GDM1 (cell line): ENCODE measurements at regions not wholly inside any gene's neighbourhood (a gene's known extent, or its start where the extent isn't known, plus 50 kb on each side); places are given as distances from the start of the nearest gene placed in this dataset.

Experiments
- DNase-seq: peaks from one replicate; lab custom pipeline; 2025; lab: John Stamatoyannopoulos, UW

DNA sequence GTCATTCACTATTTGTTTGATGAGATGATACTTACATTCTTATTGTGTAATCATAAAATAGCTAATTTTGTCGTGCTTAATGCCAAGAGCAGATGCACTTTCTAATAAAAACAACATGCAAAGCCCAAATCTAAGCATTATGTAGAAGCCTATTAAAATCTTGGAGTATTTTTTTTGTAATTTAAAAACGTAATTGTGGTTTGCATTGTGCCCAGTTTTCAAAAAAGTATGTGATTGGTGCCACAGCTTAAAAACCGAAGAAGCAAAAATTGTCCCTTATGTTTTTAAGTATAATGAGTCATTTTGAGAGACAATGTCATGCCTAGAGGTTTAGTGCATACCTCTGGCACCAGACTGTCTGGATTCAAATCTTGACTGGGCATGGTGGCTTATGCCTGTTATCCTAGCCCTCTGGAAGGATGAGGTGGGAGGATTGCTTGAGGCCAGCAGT lies 464.8 kb upstream of the RGS6 start:
- DNase-seq, result no peak

DNA sequence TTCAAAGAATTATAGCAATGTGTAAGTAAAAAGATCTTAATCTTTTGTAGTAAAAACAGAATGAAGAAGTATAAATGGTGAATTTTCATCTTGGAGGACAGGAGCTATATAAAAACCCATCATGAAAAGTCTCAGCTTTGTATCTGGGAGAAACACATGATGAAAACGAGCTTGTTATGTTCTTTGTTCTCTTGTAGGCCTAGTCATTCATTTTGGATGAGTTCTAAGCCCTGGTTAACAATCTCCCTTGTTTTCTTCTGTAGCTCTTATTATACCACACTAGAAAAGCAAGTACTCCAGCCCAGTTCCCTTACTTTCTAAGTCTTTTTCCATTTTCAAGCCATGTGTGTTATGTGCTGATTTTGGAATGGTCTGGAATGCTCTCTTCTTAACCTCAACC lies 463.5 kb upstream of the RGS6 start:
- no peak for DNase-seq

DNA sequence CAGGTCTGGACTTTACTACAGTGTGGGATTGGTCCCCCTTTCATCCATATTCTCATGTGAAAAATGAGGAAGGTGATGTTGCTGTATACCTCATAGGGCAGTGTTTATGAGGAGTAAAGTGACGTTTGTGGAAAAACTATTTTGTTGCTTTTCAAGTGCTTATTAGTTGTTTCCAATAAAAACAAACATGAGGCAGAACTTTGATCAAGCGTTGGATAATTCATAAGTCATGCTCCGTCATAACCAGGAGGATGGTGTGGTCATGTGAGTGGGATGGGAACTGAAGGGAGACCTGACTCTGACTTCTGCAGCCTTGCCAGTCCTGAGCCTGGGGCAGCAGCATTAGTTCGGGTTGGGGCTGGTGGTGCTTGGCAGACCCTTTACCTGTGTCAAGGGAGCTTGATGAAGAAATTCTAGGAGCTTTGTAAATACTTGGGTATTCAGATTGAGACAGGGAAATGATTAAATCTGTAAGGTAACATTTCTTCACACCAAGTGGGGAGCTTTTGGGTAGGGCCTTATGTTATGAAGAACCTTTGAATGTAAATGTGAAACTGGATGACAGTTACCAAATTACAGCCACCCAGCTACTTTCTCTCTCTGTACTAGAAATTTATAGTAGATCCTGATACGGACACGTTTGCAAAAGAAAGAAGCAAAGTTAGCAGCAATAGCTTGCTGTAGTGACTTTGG lies 462.4 kb upstream of the RGS6 start:
- no peak for DNase-seq

DNA sequence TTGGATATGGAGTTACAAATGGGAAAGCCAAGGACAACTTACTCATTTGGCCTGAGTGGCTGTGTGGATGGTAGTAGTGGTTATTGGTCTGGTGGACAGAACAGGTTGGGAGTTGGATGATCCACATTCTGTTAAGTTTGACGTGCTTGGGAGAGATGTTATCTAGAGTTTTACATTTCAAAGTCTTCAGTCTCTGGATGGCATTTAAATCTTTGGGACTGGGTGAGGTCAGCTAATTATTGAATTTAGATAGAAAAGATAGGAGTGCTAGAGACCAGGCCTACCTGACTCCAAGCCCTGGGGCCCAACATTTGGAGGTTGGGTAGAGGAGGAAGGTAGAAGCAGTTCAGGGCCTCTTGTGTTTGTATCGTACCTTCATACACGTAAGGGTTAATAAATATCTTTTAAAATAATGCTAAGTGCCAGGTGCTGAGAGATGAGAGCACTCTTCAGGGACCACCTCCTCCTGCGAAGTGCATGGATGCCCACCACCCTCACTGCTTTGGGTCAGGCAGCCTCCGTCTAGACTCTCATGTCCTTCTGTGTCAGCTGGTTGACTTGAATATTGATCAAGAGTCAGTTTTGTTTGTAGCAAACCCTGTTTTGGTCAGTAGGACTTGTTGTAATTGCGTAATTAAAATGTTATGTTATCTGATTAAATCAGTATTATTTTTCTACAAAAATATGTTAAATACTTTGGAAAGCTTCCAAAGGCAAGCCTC lies 460.4 kb upstream of the RGS6 start:
- no peak for DNase-seq

DNA sequence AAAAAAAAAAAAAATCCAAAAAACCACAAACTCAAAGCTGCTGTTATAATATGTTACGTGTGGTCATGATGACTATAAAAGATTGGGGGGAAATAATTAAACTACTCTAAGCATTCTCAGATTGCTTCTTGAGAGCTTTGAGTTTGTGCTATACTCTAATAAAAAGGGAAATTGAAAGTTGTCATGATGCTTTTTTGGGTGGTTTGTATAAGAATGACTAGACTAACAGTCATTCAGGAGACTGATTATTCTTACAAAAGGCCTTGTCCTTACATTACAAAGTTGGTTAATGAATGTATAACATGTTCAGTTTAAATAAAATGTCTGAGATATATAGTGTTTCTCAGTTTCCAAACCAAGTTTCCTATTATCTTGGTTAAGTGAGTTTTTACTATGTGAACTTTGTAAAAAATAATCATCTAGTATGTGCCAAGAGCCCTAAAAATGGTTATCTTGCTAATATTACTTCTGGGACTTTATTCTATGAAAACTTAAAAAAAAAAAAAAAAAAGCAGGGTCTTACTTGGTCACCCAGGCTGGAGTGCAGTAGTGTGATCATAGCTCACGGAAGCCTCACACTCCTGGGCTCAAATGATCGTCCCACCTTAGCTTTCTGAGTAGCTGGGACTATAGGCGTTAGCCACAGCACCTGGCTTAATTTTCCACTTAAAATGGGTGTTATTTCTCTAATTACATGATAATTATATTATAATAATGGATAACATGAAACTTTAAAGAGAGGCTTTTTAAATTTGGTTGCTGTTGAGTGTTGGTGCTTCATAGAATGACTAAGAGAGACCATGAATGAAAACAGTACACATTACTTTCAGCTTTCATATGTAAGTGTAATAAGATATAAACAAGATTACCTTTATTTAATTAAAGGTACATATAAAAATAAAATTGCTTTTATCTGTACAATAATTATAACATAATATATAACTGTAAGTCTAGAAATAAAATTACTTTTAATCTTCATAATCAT lies 459.6 kb upstream of the RGS6 start:
- no peak for DNase-seq

DNA sequence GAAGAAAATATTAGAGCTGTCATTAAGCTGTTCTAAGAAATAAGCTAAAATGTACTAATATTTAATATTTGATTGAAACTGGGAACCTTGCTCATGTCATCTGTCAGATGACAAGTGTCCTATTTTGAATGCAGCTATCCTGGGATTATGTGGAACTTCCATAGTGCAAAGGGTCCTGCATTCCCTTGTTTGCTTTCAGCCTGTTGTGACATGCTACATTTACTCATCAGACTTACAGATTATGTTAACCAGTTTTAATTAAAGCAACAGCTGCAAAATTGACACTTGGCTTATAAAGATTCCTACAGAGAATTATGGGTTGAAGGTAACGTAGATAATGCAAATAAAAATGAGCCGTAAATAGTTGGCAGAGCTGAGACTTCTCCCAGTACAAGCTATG lies 458.4 kb upstream of the RGS6 start:
- DNase-seq, result no peak

DNA sequence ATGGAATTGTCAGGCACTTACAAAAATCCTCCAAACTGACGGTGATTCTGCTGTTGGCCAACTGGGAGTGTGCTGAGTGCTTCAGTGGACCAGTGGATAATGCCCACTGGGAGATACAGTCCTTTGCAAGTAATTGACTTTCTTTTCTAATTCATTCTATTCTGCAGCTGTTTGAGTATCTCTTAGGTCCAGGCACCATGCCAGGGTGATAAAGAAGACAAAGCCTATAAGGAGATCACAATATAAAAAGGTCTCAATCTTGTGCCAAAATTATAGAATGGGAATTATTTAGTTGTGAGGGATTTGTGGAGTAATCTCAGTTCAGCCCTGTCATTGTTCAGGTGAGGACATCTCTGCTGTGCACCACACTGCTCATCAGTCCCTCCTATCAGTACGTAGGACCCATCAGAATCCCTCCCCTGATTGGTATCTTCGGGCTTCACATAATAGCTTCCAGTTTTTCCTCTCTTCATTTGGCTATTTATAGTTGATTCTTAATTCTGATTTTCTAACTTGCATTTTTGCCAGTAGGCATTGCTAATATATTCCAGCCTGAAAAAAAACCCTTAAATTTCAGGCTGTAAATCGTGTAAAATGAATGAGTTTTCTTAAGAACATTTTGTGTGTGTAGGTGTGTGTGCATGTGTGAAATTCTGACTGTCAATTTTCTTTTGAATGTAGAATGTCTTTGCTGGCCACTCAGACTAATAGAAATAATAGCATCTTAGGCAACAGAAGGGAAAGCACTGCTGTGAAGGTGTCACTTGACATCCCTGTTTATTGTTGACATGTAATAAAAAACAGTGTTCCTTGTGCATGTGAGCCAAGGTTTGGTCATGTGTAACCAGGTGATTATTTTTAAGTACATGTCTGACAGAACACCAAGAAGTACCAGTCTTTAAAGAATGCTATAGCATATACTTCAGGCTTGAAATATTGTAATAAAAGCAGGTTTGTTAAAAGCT lies 457.6 kb upstream of the RGS6 start:
- DNase-seq, result no peak

DNA sequence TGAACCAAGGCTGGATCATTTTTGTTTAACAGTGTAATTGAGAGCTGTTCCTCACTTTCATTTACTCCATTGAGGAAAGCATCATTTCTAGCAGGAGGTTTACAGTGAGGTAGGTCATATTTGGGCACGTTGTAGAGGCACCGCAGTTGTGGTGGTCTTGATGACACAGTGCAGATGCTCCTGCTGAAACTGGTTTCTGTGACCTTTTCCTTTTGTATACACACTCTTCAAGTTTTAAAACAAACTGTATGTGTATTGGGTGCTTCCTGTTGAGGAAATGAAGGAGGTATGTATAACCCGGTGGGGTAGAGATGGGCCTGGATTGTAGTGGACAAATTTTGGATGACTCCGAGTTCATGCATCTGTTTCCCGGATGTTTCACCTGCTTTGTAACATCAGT lies 456.3 kb upstream of the RGS6 start:
- no peak for DNase-seq

DNA sequence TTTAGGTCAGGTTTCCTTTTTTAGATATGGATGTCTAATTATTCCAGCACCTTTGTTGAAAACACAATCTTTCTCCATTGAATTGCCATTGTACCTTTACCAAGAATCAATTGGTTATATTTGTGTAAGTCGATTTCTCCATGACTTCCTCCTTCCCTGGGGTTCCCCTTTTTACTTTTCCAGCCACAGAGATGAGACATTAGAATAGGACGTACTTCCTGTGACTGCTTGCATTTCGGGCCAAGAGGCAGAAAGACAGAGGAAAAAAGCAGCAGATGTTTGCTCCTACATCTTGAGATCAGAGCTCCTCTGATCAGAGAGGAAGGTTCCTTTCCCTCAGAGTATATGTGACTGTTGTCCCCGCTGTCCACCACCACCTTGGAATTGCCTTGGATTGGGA lies 453.7 kb upstream of the RGS6 start:
- DNase-seq, result peak; percentile 27

DNA sequence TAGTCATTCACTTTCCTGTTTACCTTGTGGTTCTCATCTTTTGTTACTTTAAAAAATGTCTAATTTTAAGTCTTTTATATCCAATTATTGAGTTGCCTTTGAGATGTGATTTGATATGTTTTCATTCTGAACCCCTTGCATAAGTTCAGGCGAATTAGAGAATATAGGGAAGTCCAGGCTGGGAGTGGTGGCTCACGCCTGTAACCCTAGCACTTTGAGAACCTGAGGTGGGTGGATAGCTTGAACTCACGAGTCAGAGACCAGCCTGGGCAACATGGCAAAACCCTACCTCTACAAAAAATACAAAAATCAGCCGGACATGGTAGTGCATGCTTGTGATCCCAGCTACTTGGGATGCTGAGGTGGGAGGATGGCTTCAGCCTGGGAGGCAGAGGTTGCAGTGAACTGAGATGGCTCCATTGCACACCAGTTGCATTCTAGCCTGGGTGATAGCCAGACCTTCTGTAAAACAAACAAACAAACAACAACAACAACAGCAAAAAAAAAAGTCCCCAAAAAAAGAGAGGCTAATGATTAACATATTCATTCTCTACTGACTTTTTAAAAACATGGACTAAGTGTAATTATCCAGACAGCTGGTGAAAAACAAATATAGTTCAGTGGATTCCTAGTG lies 451.1 kb upstream of the RGS6 start:
- no peak for DNase-seq

DNA sequence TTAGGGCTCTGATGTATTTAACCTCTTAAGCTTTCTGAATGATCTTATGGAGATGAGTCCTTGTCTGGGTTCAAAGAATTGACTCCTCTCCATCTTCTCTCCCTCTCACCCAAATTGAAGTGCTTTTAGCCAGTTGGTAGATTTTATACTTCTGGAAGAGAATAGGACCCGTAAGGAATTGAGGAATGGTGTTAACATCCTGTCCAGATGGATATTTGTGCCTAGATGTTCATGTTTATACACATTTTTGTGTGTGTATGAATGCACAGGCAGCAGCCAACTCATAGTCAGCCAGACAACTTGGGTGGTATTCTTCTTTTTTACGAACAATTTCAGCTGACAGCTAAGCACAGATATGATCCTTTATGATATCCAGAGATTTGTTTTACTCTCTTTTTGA lies 449.6 kb upstream of the RGS6 start:
- DNase-seq, result no peak

DNA sequence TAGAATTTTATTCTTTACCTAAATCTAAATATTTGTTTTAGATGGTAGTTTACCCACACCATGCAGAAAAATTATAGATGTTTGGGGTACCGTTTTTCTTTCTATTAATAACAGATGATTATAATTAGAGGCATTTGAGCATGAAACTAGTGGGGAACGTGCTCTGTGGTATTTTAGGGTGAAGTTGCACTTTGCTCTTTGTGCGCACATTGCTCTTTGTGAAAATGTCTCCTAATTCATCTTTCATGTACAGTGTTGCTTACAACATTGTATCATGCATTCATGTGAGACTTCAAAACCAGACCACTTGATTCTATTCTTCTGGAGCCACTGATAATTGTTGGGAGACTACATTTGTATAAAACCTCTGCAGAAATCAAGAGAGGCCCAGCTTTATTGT lies 449.1 kb upstream of the RGS6 start:
- DNase-seq, result no peak

DNA sequence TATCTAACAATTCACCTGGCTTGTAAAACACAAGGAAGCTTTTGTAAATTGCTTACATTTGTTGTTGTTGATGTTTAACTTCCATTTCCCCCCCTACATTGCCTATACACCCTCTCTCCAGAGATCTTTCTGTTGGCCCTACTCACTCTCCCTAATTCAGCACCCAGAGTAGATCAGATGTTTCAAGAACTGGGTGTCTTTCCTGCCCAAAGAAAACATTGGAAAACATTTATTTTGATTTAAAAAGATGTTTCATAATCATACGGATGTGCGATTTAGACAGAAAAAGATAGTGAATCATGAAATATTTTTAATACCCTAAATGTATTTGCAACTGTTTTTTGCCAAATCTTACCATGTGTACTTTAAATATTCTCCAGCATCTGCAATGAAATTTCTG lies 446.4 kb upstream of the RGS6 start:
- no peak for DNase-seq

DNA sequence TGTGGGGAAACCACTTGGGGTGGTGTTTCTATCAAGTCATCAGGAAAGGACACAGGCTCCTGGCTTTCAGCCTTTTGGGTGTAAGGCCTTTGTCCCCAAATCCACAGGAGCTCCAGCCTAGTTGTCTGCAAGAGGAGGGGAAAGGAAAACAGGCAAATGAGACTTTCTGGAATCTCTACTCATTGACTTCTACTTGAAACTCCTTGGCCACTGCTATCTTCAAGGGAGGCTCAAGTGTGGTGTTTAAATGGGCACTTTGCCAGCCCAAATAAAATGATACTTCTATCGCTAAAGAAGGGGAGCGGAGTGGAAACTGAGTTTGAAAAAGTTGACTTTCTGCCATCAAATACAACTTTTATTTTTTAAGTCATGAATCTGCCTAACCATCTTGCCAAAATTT lies 445.9 kb upstream of the RGS6 start:
- DNase-seq, result no peak

DNA sequence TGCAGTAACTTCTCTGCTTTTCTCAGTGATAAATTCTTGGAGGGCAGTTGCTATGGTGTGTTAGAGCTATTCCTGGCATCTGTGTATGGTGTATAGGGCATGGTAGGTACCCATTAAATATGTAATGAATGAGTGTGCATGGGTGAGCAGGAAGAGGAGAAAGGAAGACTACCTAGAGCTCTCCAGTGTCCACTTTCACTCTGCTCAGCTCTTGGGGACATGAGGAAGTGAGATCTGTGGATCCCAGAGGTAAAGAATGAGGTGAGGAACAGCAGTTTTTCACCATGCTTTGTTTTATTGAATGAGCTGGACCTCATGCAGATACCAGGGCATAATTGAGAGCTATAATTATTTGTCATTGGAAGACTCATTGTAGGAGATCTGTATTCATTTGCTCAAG lies 444.8 kb upstream of the RGS6 start:
- no peak for DNase-seq

DNA sequence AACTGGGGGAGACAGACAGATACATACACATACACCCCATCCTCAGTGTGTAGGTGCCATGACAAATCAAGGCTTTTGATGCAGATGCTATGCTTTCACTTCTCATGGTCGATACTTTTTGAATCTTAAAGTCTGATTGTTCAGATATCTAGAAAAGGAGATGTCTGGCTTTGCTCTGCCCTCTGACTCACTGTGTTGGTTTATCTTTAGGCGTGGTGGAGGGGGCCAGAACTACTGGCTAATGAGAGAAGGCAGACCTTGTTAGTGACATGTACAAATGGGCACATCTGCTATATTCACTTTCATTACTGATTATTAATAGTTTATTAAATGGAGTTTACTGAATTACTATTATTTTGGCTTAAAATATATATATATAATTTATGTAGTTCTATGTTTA lies 444.3 kb upstream of the RGS6 start:
- no peak for DNase-seq

DNA sequence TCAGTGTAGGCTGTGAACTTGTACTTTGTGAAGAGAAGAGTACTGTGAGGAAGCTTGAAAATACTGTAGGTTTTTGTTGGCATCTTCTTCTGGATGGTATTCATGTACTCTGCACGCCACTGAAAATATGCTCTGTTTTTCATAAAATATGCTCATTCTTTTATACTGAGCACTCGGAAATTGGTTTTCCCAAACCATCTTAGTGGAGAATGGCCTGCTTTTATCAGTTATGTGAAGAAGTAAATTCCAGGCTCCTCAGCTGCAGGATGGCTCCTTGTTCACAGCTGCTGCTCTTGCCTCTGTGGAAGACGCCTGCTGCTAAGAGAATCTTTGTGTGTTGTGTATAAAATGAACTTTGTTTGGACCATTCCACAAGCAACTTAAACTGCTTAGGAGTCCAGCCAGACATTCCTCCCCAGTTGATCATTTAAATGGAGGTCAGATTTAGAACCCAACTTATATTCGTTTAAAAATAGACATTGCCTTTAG lies 443.5 kb upstream of the RGS6 start:
- DNase-seq, result no peak

DNA sequence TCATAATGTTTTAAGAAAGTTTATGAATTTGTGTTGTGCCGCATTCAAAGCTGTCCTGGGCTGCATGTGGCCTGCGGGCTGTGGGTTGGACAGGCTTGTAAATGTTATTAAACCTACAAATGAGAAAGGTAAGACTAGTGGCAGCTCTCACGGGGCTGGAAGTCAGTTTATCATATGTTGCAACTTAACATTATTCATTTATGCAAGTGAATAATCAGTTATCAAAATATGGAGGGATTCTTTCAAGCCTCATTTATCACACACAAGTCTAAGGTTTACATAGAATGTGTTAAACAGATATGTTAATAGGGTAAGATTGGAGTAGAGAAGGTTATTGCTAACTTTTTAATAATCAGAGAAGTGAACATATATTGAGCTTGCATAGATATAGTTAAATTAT lies 442.5 kb upstream of the RGS6 start:
- no peak for DNase-seq

DNA sequence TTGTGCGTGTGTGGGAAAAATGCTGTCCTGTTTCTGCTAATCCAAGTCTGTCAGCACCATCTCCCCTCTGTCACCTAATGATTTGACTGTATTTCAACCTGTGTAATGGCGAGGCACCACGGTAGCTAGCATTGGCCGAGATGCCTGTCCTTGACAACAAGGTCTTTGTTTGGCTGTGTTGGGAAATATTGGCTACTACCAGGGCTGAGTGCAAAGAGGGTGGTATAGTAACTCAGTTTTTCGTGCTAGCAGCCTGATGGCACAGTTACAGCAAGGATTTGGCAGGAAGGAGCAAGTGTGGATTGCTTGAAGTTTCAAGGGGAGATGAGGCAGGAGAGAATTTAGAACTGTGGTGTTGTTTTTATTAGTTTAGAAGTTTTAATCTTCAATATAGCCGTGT lies 440.3 kb upstream of the RGS6 start:
- DNase-seq, result no peak

DNA sequence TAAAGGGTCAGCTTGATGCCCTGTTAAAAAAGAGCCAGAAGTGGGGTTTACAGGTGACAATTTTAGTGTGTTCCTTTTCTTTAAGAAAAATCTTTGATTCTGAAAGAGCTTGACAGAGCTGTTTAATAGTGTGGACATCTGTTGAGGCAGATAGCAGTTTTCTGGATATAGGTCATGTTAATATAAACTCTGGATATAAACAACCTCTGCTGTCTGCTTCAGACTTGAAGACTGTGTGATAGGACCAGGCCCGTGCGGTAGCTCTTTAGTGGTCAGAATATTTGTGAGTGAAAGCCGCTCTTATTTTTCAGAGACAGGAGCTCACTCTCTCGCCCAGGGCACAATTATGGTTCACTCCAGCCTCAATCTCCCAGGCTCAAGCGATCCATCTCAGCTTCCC lies 439.9 kb upstream of the RGS6 start:
- DNase-seq, result no peak

DNA sequence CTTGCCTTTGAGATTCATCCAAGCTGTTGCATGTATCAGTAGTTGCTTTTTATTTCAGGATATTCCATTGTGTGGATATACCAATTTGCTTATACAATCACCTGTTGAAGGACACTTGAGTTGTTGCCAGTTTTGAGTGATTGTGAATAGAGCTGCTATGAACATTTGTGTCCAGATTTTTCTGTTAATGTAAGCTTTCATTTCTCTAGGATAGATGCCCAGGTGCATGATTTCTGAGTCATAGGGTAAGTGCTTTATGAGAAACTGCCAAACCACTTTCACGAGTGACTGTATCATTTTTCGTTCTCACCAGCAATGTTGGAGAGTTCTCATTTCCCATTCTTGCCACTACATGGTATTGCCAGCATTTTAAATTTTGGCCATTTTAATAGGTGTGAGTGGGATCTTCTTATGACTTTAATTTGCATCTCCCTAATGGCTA lies 434.6 kb upstream of the RGS6 start:
- DNase-seq, result no peak
